ENCODE measurements at regions not wholly inside any gene's neighbourhood (a gene's known extent, or its start where the extent isn't known, plus 50 kb on each side); places are given as distances from the start of the nearest gene placed in this dataset.

GRCh38 chr4:74544655-74545361, 99.9 kb downstream of the AREG start:
- TF ChIP-seq CTCF (IDR thresholded peaks at IDR 0.05; ENCODE audit: borderline replicate concordance) = no peak
- no peak overlapping the region for H3K27ac ChIP-seq (replicated peaks)
- intact Hi-C loops (cut with micrococcal nuclease) = no loop called here

DNA sequence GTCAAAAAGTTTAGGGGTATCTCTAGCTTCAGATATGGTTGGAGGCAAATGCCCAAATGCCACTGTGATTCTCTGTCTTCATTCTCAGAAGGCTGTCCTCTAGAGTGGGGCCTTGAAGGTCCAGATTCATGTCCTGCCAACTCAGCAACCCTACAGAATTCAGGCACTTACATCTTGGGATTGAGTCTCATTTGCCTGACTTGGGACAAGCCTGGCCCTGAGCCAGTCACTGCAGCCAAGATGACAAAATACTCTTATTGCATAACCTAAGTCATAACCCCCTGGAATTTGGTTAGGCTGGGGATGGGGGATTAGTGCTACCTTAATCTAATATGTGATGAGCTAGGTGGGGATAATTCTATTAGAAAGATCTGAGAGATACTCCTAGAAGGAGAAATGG, 100.5 kb downstream of the AREG start:
- H3K27ac ChIP-seq (replicated peaks) = no peak overlapping the region
- intact Hi-C loops (cut with micrococcal nuclease) = no loop called here
- DNase-seq = no peak

More at GRCh38 chr4:74544655-74545361, 99.9 kb downstream of the AREG start:
- Histone ChIP-seq H3K36me3 (no peaks in the 10 kb centered on the region), H3K4me3 (no peak overlapping the region), H3K4me1 (peaks cover 22% of the 10 kb centered on the region), H3K9me3 (replicated peaks) (no peaks in the 10 kb centered on the region), H3K27me3 (ENCODE audit: low read depth) (no peaks in the 10 kb centered on the region)
- DNase-seq = no peak

GRCh38 chr4:74546057-74546456, 101.1 kb downstream of the AREG start:
- no peak for TF ChIP-seq CTCF (IDR thresholded peaks at IDR 0.05; ENCODE audit: borderline replicate concordance)
- Histone ChIP-seq H3K27ac (replicated peaks) (no peak overlapping the region), H3K4me1 (peaks cover 22% of the 10 kb centered on the region), H3K36me3 (no peaks in the 10 kb centered on the region), H3K9me3 (replicated peaks) (no peaks in the 10 kb centered on the region), H3K4me3 (no peak overlapping the region), H3K27me3 (ENCODE audit: low read depth) (no peaks in the 10 kb centered on the region)
- no peak for DNase-seq
- intact Hi-C loops (cut with micrococcal nuclease) = no loop called here

More for the DNA sequence above, 100.5 kb downstream of the AREG start:
- Histone ChIP-seq H3K4me1 (peaks cover 22% of the 10 kb centered on the region), H3K4me3 (no peak overlapping the region), H3K27me3 (ENCODE audit: low read depth) (no peaks in the 10 kb centered on the region), H3K9me3 (replicated peaks) (no peaks in the 10 kb centered on the region), H3K36me3 (no peaks in the 10 kb centered on the region)
- no peak for TF ChIP-seq CTCF (IDR thresholded peaks at IDR 0.05; ENCODE audit: borderline replicate concordance)

DNA sequence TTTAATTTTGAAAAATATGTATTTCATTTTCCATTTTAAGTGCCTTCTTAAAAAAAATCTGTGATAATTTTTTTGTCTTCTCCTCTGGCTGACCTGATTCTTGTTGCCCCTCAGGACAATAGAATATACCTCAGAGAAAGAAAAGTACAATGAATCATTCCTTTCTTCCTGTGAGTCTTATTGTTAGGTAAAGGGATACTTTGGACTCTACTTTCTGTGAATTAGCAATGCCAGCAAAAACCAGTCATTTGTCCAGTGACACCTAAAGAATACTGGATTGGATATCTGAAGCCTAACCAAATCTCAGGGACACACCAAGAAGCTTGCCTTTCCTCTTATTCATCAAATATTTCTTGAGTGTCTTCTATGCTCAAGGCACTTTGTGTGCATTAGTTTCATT, 102.1 kb downstream of the AREG start:
- Histone ChIP-seq H3K9me3 (replicated peaks) (no peaks in the 10 kb centered on the region), H3K27ac (replicated peaks) (no peak overlapping the region), H3K36me3 (no peaks in the 10 kb centered on the region), H3K4me3 (no peak overlapping the region), H3K4me1 (peaks cover 16% of the 10 kb centered on the region), H3K27me3 (ENCODE audit: low read depth) (no peaks in the 10 kb centered on the region)
- intact Hi-C loops (cut with micrococcal nuclease) = no loop called here
- no peak for DNase-seq
- no peak for TF ChIP-seq CTCF (IDR thresholded peaks at IDR 0.05; ENCODE audit: borderline replicate concordance)

- Histone ChIP-seq H3K4me1 (peaks cover 7% of the 10 kb centered on the region), H3K4me3 (no peak overlapping the region), H3K27ac (replicated peaks) (no peak overlapping the region), H3K9me3 (replicated peaks) (no peaks in the 10 kb centered on the region), H3K27me3 (ENCODE audit: low read depth) (no peaks in the 10 kb centered on the region), H3K36me3 (no peaks in the 10 kb centered on the region)
- no peak for TF ChIP-seq CTCF (IDR thresholded peaks at IDR 0.05; ENCODE audit: borderline replicate concordance)
- intact Hi-C loops (cut with micrococcal nuclease) = no loop called here
- no peak for DNase-seq
These were observed 103.6 kb downstream of the AREG start for GRCh38 chr4:74548561-74548960.
